Thyroid gland (tissue), 4 donors: ENCODE measurements at regions not wholly inside any gene's neighbourhood (a gene's known extent, or its start where the extent isn't known, plus 50 kb on each side); places are given as distances from the start of the nearest gene placed in this dataset.

Experiments
- CTCF ChIP-seq, 6 experiments: fragments of 200-600 bp in 3 of 6; fragments of 450-650 bp in 3 of 6; sonication (generic) in 3 of 6; IDR thresholded peaks; one replicate each; pipeline ENCODE4 v1.5.1; 2016 to 2019; ENCODE audit warnings: antibody characterized with exemption in 6 of 6, mild to moderate bottlenecking in 2 of 6, inconsistent platforms in 1 of 6, moderate library complexity in 1 of 6
- POLR2A ChIP-seq, 2 donors: fragments of 450-650 bp; IDR thresholded peaks; one replicate each; pipeline ENCODE4 v1.6.1; 2017; ENCODE audit warnings: antibody characterized with exemption in 2 of 2, mild to moderate bottlenecking in 2 of 2, moderate library complexity in 1 of 2

- TF ChIP-seq CTCF (IDR thresholded peaks at IDR 0.05): no peak
- TF ChIP-seq POLR2A (IDR thresholded peaks at IDR 0.05): no peak
Measured at GRCh38 chr1:177703888-177704446, 265.9 kb downstream of the SEC16B start.
